Spinal cord (tissue), 9 donors: ENCODE measurements at regions not wholly inside any gene's neighbourhood (a gene's known extent, or its start where the extent isn't known, plus 50 kb on each side); places are given as distances from the start of the nearest gene placed in this dataset.

Experiments
- DNase-seq, 6 donors: peaks; one replicate each; pipeline versions ENCODE4 v3.0.0 to v3.0.0-alpha.2; 2013 to 2015; ENCODE audit warnings: low spot score in 6 of 6, low read depth in 4 of 6
- H3K27ac ChIP-seq: one replicate; pipeline ENCODE4 v1.5.1; 2013; ENCODE audit warnings: low read depth, low read length, control low read depth
- H3K27me3 ChIP-seq: one replicate; pipeline ENCODE4 v1.6.1; 2013; ENCODE audit warnings: low read length; ENCODE audit not compliant: control insufficient read depth, insufficient read depth
- H3K36me3 ChIP-seq: one replicate; pipeline ENCODE4 v1.6.1; 2013; ENCODE audit warnings: low read length; ENCODE audit not compliant: control insufficient read depth, insufficient read depth
- H3K4me1 ChIP-seq: one replicate; pipeline ENCODE4 v1.6.1; 2013; ENCODE audit warnings: low read length; ENCODE audit not compliant: control insufficient read depth, insufficient read depth
- H3K4me3 ChIP-seq: one replicate; pipeline ENCODE4 v1.5.1; 2013; ENCODE audit warnings: low read depth, low read length, control low read depth
- H3K9me3 ChIP-seq: one replicate; pipeline ENCODE4 v1.6.1; 2013; ENCODE audit warnings: low read length; ENCODE audit not compliant: control insufficient read depth, insufficient read depth
- WGBS: methylation state at CpG from one replicate; pipeline ENCODE4 v1.1.5; 2013; ENCODE audit warnings: missing lambda C conversion rate; ENCODE audit not compliant: insufficient coverage; 5-methylcytosine and 5-hydroxymethylcytosine counted together
- donor health status: healthy.

DNA sequence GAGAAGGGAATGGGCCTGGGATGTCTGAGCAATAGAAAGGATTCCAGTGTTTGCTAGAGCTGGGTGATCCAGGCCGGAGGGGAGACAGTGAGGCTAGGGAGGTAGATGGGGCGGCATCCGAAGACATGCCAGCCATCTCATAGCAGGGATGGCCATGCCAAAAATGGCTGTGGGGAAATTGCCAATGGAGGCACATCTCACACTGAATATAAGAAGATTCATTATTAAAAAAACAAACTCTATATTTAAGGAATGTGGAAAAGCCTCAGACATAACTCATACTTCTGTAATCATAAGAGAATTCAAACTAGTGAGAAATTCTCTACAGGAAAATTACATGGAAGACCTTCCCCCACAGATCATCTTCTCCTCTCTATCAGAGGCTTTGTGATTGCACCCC lies 289.2 kb downstream of the FGF9 start:
- no peak overlapping the region for H3K4me3 ChIP-seq
- H3K27ac ChIP-seq: no peak overlapping the region
- H3K4me1 ChIP-seq: no peaks in the 10 kb centered on the region
- no peak for DNase-seq
- WGBS: 75% methylated on average over 1 of the region's 3 CpGs
- no peaks in the 10 kb centered on the region for H3K36me3 ChIP-seq
- no peaks in the 10 kb centered on the region for H3K9me3 ChIP-seq
- H3K27me3 ChIP-seq: no peaks in the 10 kb centered on the region

DNA sequence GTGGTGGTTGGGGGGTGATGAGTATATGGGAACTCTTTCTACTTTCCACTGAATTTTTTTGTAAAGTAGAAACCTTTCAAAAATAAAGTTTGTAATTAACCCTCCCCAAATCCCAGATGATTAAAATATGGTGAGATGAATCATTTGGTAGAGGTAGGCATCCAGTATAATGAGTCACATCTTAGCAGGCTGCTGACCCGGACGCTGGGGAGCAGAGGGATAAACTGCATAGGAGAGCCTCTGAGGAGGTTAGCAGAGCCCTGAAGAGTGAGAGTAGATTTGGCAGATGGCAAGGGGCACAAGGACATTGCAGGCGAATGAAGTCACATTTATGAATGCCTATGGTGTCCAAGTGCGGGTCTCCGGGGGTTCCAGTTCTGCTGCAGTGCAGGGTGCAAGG lies 293.8 kb downstream of the FGF9 start:
- Histone ChIP-seq H3K27me3 (no peaks in the 10 kb centered on the region), H3K4me3 (no peak overlapping the region), H3K27ac (no peak overlapping the region), H3K9me3 (no peaks in the 10 kb centered on the region), H3K4me1 (no peaks in the 10 kb centered on the region), H3K36me3 (no peaks in the 10 kb centered on the region)
- DNase-seq: no peak
- WGBS: 91% methylated on average over 4 of the region's 5 CpGs

DNA sequence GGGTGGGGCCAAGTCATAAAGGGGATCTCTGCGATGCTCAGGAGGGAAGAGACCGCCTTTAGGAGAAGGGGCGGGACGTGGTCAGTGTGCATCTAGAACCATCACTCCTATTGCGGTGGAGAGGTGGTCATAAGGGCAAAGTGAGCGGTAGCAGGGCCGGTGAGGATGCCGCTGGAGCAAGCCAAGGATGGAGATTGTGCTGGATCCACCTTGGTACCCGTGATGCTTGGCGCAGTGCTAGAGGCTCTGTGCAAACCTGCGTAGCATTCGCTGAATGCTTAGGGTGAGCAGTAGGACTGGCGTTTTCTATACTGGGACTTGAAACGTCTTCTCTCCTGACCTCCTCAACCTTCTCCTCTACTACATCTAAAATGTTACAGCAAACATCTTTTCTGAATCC lies 294.2 kb downstream of the FGF9 start:
- H3K36me3 ChIP-seq: no peaks in the 10 kb centered on the region
- H3K4me3 ChIP-seq: no peak overlapping the region
- WGBS: 96% methylated on average over 12 of the region's 14 CpGs
- no peaks in the 10 kb centered on the region for H3K27me3 ChIP-seq
- H3K9me3 ChIP-seq: no peaks in the 10 kb centered on the region
- no peak overlapping the region for H3K27ac ChIP-seq
- no peaks in the 10 kb centered on the region for H3K4me1 ChIP-seq
- DNase-seq: no peak

DNA sequence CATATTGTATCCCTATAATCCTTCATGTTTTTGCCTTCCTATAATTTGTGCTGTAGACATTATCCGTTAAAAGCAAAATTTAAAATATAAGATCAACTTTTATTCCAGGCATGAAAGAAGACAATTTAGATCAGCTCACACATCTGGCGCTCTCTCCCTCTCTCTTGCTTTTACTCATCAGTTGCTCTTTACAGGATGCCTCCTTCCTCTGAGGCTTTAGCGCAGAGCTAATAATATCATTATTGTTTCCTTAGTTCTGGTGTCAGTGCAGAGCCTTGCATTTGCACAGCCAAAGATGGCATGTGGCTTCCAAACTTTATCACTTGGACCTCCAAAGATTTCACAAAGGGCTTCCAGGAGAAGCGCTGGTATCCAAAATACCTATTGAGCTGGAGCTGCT lies 295.1 kb downstream of the FGF9 start:
- H3K4me1 ChIP-seq: no peaks in the 10 kb centered on the region
- no peaks in the 10 kb centered on the region for H3K36me3 ChIP-seq
- H3K27me3 ChIP-seq: no peaks in the 10 kb centered on the region
- WGBS: 86% methylated on average over 1 of the region's 4 CpGs
- H3K27ac ChIP-seq: no peak overlapping the region
- no peaks in the 10 kb centered on the region for H3K9me3 ChIP-seq
- H3K4me3 ChIP-seq: no peak overlapping the region
- DNase-seq: no peak

DNA sequence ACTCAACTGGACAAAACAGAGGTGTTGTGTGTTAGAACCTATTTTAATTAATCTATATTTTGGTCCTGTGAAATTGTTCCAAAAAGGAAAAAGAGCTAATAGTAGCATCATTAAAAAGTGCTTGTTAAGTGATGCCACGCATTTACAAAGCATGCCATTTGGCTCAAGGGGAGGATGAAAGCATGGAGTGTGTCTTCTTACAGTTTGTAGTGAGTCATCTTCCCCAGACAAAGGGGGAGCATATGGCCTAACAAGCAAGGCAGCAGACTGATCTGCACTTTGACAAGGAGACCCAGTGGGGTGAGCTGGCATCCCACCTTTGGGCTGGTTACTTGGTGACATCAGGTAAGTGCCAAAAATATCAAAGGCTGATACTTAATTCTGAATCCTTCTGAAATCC lies 297.0 kb downstream of the FGF9 start:
- Histone ChIP-seq H3K36me3 (no peaks in the 10 kb centered on the region), H3K9me3 (no peaks in the 10 kb centered on the region), H3K4me3 (no peak overlapping the region), H3K27ac (no peak overlapping the region), H3K27me3 (no peaks in the 10 kb centered on the region), H3K4me1 (no peaks in the 10 kb centered on the region)
- 80% methylated on average over 1 of the region's 1 CpG for WGBS
- no peak for DNase-seq

DNA sequence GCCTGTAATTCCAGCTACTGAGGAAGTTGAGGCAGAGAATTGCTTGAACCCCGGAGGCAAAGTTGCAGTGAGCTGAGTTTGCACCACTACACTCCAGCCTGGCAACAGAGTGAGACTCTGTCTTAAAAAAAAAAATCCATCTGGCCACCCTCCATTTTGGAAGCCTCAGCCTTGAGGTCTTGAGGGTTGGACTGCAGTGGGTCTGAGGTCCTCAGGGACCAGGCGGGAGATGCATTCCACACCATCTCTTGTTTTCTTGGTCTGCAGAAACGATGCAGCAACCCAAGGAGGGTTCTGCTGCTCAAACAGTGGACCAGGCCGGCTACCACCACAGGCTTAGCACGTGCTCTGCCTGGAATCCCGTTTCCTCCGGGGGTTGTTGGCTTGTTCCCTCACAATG lies 299.3 kb downstream of the FGF9 start:
- no peaks in the 10 kb centered on the region for H3K9me3 ChIP-seq
- 75% methylated on average over 5 of the region's 7 CpGs for WGBS
- H3K27ac ChIP-seq: no peak overlapping the region
- DNase-seq: no peak
- no peaks in the 10 kb centered on the region for H3K4me1 ChIP-seq
- no peaks in the 10 kb centered on the region for H3K27me3 ChIP-seq
- H3K4me3 ChIP-seq: no peak overlapping the region
- no peaks in the 10 kb centered on the region for H3K36me3 ChIP-seq

DNA sequence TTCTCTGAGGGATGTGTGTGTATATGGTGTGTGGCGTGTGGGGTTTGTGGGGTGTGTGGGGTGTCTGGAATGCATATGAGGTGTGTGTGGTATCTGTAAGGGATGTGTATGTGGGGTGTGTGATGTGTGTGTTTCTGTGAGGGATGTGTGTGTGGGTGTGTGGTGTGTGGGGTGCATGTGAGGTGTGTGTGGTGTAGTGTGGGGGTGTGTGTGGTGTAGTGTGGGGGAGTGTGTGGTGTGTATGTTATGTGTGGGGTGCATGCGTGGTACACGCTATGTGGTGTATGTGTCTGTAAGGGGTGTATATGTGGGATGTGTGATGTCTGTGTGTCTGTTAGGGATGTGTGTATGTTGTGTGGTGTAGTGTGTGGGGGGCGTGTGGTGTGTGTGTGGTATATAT lies 300.0 kb downstream of the FGF9 start:
- WGBS: 97% methylated on average over 4 of the region's 4 CpGs
- Histone ChIP-seq H3K27me3 (no peaks in the 10 kb centered on the region), H3K4me1 (no peaks in the 10 kb centered on the region), H3K27ac (no peak overlapping the region), H3K36me3 (no peaks in the 10 kb centered on the region), H3K9me3 (no peaks in the 10 kb centered on the region), H3K4me3 (no peak overlapping the region)
- no peak for DNase-seq

DNA sequence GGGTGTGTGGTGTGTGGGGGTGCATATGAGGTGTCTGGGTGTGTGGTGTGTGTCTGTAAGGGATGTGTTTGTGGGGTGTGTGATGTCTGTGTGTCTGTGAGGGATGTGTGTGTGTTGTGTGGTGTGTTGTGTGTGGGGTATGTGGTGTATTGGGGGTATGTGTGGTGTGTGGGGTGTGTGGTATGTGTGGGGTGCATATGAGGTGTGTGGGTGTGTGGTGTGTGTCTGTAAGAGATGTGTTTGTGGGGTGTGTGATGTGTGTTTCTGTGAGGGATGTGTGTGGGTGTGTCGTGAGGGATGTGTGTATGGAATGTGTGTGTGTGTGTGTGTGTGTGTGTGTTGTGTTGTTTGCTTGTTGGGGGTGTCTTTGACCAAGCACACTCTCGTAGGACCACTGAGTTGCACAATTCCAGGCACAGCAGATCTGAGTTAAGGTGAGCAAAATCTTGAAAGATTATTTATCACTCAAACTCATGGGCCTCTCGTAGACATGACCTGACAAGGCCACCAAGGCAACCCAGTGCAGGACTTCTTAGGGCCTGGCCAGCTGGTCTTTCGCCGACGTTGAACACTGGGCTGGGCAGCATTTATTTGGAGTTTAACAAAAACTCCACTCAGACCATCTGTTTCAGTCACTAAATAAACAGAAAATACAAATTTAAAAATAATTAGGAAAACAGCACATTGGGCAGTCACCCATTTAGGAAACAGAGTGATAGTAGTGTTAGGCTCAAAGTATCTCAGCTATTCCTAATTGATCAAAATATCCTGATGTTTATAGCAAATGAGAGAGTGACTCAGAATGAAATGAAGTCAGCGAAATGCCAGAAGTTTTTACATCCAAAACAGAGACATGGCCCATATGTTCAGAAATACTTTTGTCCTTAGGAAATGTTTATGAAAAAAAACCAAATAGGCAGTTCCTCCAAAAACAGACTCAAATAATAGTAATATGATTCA lies 301.1 kb downstream of the FGF9 start:
- H3K4me3 ChIP-seq: no peak overlapping the region
- H3K4me1 ChIP-seq: no peaks in the 10 kb centered on the region
- no peaks in the 10 kb centered on the region for H3K36me3 ChIP-seq
- H3K27ac ChIP-seq: no peak overlapping the region
- H3K9me3 ChIP-seq: no peaks in the 10 kb centered on the region
- H3K27me3 ChIP-seq: no peaks in the 10 kb centered on the region
- peak in 1 of 6 donors; percentile 29 for DNase-seq
- 71% methylated on average over 2 of the region's 7 CpGs for WGBS

DNA sequence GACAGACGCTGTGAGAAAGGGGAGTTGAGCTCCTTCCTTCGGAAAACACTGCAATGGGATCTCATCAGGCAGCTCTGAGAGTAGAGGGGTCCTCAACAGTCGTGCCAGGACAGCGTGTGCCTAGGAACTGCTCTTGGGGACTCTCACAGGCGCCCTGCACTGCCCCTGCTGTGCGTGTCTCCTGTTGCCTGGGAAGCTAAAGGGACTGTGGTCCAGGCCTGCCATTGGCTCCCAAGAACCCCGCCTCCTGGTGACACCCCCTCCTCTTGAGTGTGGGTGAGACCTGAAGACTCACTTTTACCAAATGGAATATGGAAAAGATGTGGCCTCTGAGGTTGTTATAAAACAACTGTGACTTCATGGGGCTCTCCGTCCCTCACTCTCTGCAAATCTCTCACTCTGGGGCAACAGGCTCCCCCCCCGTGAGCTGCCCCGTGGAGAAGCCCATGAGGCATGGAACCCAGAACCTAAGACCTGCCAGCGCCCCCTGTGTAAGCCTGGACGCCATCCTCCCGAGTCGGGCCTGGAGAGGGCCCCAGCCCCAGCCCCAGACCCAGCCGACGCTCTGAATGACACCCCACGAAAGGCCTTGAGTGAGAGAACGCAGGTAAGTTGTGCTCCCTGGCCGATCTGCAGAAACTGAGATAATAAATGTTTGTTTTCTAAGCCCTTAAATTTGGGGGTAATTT lies 302.7 kb downstream of the FGF9 start:
- no peaks in the 10 kb centered on the region for H3K36me3 ChIP-seq
- 92% methylated on average over 17 of the region's 19 CpGs for WGBS
- H3K9me3 ChIP-seq: no peaks in the 10 kb centered on the region
- DNase-seq: no peak
- no peaks in the 10 kb centered on the region for H3K27me3 ChIP-seq
- H3K4me3 ChIP-seq: no peak overlapping the region
- no peak overlapping the region for H3K27ac ChIP-seq
- no peaks in the 10 kb centered on the region for H3K4me1 ChIP-seq

DNA sequence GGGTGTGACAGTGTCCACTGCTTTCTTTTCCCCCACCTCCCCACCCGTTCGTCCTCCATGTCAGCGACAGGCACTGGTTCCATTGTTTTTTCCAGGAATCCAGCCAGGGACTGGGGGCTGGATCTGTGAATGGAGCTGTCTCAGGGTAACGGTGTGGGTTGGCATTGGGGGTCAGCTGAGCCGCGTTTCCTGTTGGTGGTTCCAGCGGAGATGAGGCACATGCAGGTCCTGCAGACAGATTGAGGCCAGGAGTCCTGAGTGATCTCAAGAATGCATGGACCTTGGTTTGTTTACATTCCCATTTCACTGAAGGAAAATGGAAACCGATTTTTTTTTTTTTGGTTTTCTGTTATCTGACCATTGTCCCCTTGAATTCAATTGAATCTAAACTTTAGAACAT lies 303.9 kb downstream of the FGF9 start:
- 92% methylated on average over 8 of the region's 8 CpGs for WGBS
- Histone ChIP-seq H3K9me3 (no peaks in the 10 kb centered on the region), H3K27me3 (no peaks in the 10 kb centered on the region), H3K27ac (no peak overlapping the region), H3K36me3 (no peaks in the 10 kb centered on the region), H3K4me3 (no peak overlapping the region), H3K4me1 (no peaks in the 10 kb centered on the region)
- no peak for DNase-seq
